ENCODE measurements at regions not wholly inside any gene's neighbourhood (a gene's known extent, or its start where the extent isn't known, plus 50 kb on each side); places are given as distances from the start of the nearest gene placed in this dataset.
"Not testable (repeated sequence)": the region's sequence is repeated elsewhere in the genome, so short reads cannot be mapped to it uniquely, and the experiment has no call there.

DNA sequence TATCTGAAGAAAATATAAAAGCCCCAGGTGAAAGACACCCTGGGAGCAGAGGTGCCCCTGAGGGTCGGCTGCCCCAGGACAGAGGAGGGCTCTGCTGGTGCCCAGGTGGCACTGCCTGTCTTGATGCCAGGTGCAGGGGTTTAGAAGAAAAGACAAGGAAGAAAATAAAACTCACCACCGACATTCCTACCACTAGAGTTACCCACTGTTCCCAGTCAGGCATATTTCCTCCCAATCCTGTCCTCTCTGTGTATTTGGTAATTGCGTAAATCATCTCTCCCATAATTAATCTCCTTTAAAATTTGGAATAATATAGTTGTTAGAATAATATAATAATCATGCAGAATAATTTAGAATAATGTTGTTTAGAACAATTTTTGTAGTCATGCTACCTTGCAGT, 276.4 kb upstream of the PLGLB2 start:
- H3K36me3 ChIP-seq; H3K27ac ChIP-seq; intact Hi-C loops (cut with DNase I; ENCODE audit: low total_unique reads); H3K9me3 ChIP-seq; H3K27me3 ChIP-seq; DNase-seq; H3K4me3 ChIP-seq: not testable (repeated sequence)
- H3K4me1 ChIP-seq: peaks cover 0 to 26% (median 1%) of the 10 kb centered on the region in 4 donors
- peak in 1 of 2 experiments; percentile 23 for TF ChIP-seq CTCF (IDR thresholded peaks at IDR 0.05)

DNA sequence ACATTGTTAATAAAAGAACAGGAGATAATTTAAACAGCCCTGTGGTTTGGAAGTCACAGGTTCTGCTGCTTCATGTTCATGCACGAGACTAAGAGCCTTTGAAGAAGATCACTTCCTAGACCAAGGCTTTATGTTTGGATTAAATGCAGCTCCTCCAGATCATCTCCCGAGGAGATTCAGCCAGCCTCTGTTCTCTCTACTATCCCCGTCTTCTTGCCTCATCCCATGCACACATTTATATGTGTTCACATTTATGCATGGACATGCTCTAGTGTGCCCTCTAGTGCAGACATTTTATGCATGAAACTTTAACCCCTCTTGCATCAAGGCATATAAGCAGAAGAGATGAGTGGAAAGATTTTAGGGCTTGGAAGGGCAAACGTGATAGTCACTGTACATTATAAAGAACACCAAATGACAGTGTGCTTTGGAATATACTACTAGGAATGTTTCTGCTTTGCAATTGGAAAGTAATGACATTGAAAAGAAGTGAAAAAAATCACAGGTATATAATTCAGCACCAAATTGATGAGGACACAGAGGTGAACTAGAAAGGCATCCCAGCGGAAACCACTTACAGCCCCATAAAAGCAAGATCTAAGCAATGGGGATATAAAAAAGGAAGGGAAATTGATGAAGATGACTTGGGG, 271.5 kb upstream of the PLGLB2 start:
- H3K36me3 ChIP-seq; DNase-seq; H3K4me3 ChIP-seq; intact Hi-C loops (cut with DNase I; ENCODE audit: low total_unique reads); H3K27me3 ChIP-seq; H3K9me3 ChIP-seq; H3K27ac ChIP-seq: not testable (repeated sequence)
- peaks cover 0 to 11% (median 0%) of the 10 kb centered on the region in 4 donors for H3K4me1 ChIP-seq

DNA sequence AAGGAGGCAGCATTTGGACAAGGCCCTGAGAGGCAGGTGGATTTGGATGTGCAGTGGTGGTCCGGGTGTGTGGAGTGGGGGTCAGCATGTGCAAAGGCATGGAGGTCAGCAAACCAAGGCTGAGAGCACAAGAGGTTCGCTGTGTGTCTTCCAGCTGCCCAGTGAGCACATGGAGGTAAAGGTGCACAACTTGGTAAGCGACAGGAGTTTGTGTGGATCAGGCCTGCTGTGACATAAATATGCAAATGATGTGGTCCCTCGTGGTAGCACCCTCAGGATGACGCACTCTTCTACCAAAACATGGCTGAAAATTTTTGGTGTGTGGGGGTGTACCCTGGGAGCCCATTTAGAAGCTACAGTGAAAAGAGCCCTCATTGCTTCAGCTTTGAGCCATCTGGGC, 271.0 kb upstream of the PLGLB2 start:
- H3K36me3 ChIP-seq; H3K9me3 ChIP-seq; H3K4me3 ChIP-seq; DNase-seq; intact Hi-C loops (cut with DNase I; ENCODE audit: low total_unique reads); H3K4me1 ChIP-seq; H3K27me3 ChIP-seq: not testable (repeated sequence)
- H3K27ac ChIP-seq: peak overlapping the region in 1 of 2 donors; percentile 53

- H3K9me3 ChIP-seq; intact Hi-C loops (cut with DNase I; ENCODE audit: low total_unique reads); DNase-seq; H3K27me3 ChIP-seq; H3K4me3 ChIP-seq; H3K36me3 ChIP-seq: not testable (repeated sequence)
- peaks cover 0 to 14% (median under 1%) of the 10 kb centered on the region in 4 donors for H3K4me1 ChIP-seq
- H3K27ac ChIP-seq: peak overlapping the region in 1 of 2 donors; percentile 53
These were observed 270.0 kb upstream of the PLGLB2 start for GRCh38 chr2:87477669-87478428.

DNA sequence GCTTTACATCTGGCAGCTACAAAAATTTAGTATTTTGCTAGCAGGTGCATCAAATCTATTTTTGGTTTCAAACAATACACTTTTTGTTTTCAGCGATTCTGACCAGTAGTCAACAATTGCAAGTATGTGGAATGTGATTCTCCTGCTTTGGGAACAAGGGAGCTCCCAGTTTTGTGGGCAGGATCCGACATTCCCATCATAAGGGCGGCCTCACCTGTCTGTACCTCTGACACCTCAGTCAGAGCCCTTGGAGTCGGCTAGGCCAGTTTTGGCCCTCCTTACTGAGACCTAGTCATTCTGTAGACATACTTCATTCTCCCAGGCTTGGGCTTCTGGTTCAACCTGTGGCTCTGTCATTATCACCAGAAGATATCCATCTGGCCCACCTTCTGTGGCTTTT, 269.0 kb upstream of the PLGLB2 start:
- H3K27ac ChIP-seq; DNase-seq; intact Hi-C loops (cut with DNase I; ENCODE audit: low total_unique reads): not testable (repeated sequence)

DNA sequence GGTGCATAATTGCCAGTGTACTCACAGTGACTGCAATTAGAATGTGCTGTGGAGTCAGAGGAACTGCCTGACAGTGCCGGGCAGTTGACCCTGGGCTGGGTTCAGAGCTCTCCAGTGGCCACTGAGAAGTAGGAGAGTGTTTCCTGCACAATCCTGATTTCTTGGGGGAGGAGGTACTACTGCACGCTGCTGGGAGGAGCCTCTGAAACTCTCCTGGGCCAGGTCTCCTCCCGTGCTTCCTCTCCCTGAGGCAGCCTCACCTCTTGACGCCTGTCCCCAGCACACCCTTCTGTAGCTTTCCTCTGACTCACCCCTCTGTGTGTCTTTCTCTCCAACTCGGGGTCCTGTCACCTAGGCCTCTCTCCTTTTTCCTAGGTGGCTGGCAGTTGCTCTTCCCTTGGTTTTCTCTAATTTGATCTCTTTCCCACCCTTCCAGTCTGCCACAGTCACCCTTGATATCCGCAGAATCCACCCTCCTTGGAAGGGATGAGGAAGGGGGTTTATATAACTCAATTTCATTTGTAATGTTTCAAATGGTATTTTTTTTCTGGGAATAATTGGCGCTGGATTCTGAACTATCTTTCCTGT, 264.7 kb upstream of the PLGLB2 start:
- intact Hi-C loops (cut with DNase I; ENCODE audit: low total_unique reads): not testable (repeated sequence)

More for the DNA sequence above, 269.0 kb upstream of the PLGLB2 start:
- not testable (repeated sequence) for H3K9me3 ChIP-seq, H3K36me3 ChIP-seq, H3K4me3 ChIP-seq, H3K27me3 ChIP-seq
- H3K4me1 ChIP-seq: peaks cover 0 to 20% (median 3%) of the 10 kb centered on the region in 4 donors

DNA sequence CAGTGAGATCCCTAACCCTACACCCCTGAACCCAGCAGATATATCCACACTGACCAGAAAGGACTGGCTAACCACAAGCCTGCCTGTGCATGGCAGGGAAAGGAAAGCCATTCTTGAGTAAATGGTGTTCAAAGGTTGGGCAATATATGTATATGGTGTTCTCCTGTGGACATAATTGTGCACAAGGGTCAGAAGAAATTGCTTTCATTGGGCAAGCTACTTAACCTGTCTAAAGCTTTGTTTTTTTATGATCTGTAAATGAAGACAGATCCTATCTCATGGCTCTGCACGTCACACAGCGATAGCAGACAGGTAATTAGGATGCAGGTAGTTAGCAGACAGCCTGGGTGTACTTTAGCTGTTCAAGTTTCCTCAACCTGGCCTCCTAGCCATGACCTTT, 263.5 kb upstream of the PLGLB2 start:
- H3K27me3 ChIP-seq; H3K27ac ChIP-seq; intact Hi-C loops (cut with DNase I; ENCODE audit: low total_unique reads); H3K4me3 ChIP-seq; H3K36me3 ChIP-seq; DNase-seq; H3K9me3 ChIP-seq: not testable (repeated sequence)
- peaks cover 0 to 24% (median 3%) of the 10 kb centered on the region in 4 donors for H3K4me1 ChIP-seq

More for the DNA sequence above, 264.7 kb upstream of the PLGLB2 start:
- H3K27me3 ChIP-seq, H3K36me3 ChIP-seq, H3K4me3 ChIP-seq, H3K9me3 ChIP-seq, DNase-seq, H3K27ac ChIP-seq: not testable (repeated sequence)
- peaks cover 0 to 24% (median 3%) of the 10 kb centered on the region in 4 donors for H3K4me1 ChIP-seq

DNA sequence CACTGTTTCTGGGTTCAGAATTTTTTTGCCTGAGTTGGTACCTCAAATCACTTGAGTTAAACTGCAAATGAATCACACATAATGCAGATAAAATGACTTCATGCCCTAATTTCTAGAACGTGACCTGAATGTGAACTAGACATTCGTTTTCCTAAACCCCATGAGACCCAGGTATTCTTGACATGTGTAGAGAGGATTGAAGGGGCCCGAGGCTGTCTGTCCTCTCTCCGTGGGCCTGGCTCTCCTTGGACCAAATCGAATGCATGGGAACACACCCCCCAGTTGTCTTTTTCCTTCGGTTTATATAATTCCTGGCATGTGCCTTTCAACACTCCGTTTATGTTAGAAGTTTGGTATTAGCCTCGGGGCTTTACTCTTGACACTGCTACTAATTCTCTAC, 262.4 kb upstream of the PLGLB2 start:
- H3K27me3 ChIP-seq; DNase-seq; H3K9me3 ChIP-seq; H3K36me3 ChIP-seq; intact Hi-C loops (cut with DNase I; ENCODE audit: low total_unique reads): not testable (repeated sequence)
- H3K27ac ChIP-seq: peak overlapping the region; percentile 54 to 70
- H3K4me1 ChIP-seq: peaks cover 0 to 24% (median 3%) of the 10 kb centered on the region in 4 donors
- peak overlapping the region; percentile 19 to 32 for H3K4me3 ChIP-seq

- intact Hi-C loops (cut with DNase I; ENCODE audit: low total_unique reads); DNase-seq; H3K9me3 ChIP-seq; H3K36me3 ChIP-seq; H3K27me3 ChIP-seq: not testable (repeated sequence)
- peaks cover 0 to 24% (median 3%) of the 10 kb centered on the region in 4 donors for H3K4me1 ChIP-seq
- H3K27ac ChIP-seq: peak overlapping the region; percentile 70 to 76
- peak overlapping the region; percentile 19 to 32 for H3K4me3 ChIP-seq
These were observed 262.0 kb upstream of the PLGLB2 start for GRCh38 chr2:87485884-87486283.

DNA sequence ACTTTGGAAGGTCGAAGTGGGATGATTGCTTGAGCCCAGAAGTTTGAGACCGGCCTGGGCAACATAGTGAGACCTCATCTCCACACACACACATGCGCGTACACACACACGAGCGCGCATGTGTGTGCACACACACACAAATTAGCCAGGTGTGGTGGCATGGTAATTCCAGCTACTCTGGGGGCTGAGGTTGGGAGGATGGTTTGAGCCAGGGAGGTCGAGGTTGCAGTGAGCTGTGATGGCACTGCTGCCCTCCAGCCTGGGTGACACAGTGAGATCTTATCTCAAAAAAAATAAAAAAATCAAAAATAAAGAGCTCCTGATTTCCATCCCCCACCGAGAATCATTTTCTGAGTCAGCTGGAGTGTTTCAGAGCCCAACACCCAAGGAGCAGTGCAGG, 261.5 kb upstream of the PLGLB2 start:
- peak overlapping the region; percentile 19 to 32 for H3K4me3 ChIP-seq
- DNase-seq; H3K27me3 ChIP-seq; intact Hi-C loops (cut with DNase I; ENCODE audit: low total_unique reads); H3K36me3 ChIP-seq; H3K9me3 ChIP-seq: not testable (repeated sequence)
- H3K4me1 ChIP-seq: peaks cover 0 to 24% (median 3%) of the 10 kb centered on the region in 4 donors
- H3K27ac ChIP-seq: peak overlapping the region; percentile 70 to 76

DNA sequence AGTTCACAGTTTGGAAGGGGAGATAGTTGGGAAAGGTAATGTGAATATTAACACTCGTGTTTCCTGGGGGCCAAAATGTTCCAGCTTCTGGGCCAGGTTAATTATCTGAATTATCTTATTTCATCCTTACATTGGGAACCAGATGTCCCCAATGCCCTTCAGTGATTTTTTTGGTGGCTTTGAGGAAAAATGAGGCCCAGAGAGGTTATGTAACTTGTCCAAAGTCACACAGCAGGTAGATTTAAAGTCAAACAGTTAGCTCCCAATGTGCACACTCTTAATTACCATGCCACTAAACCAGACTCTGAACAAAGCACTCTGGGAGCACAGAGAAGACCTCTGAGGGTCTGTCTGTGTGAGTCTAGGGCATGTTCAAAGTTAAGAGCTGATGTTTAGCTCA, 259.9 kb upstream of the PLGLB2 start:
- H3K27ac ChIP-seq: peak overlapping the region; percentile 41 to 49

DNA sequence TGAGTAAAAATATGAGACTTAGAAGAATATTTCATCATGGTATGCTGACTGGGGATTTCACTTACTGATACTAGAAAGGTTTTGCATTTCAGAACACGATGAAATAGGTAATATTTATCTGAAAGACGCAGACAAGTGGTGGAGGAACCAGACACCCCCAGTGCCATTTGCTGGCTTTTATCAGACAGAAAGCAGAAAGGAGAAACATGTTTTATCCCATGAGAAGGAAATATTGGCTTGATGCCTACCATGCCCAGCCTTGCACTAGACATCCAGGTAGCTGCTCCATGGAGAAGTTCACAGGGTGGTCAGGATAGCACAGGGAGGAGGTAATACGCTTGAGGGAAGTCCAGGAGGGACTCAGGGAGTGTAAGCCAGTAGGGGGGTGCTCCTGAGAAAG, 258.9 kb upstream of the PLGLB2 start:
- H3K9me3 ChIP-seq; H3K27ac ChIP-seq; DNase-seq; H3K36me3 ChIP-seq; intact Hi-C loops (cut with DNase I; ENCODE audit: low total_unique reads); H3K4me3 ChIP-seq; H3K27me3 ChIP-seq: not testable (repeated sequence)
- peaks cover 0 to 13% (median 0%) of the 10 kb centered on the region in 4 donors for H3K4me1 ChIP-seq

More for the DNA sequence above, 259.9 kb upstream of the PLGLB2 start:
- H3K36me3 ChIP-seq; DNase-seq; H3K4me3 ChIP-seq; H3K9me3 ChIP-seq; intact Hi-C loops (cut with DNase I; ENCODE audit: low total_unique reads); H3K27me3 ChIP-seq: not testable (repeated sequence)
- peaks cover 0 to 17% (median 1%) of the 10 kb centered on the region in 4 donors for H3K4me1 ChIP-seq

- H3K27me3 ChIP-seq; H3K9me3 ChIP-seq; H3K4me3 ChIP-seq; intact Hi-C loops (cut with DNase I; ENCODE audit: low total_unique reads); DNase-seq; H3K36me3 ChIP-seq; H3K27ac ChIP-seq: not testable (repeated sequence)
- peaks cover 0 to 12% (median 0%) of the 10 kb centered on the region in 4 donors for H3K4me1 ChIP-seq
These were observed 253.0 kb upstream of the PLGLB2 start for GRCh38 chr2:87494846-87495245.
